Liver (tissue), 8 donors: ENCODE measurements at regions not wholly inside any gene's neighbourhood (a gene's known extent, or its start where the extent isn't known, plus 50 kb on each side); places are given as distances from the start of the nearest gene placed in this dataset.

ENCODE experiments used
- DNase-seq: peaks from one replicate; pipeline ENCODE4 v3.0.0-alpha.2; 2017; ENCODE audit warnings: low spot score
- H3K27ac ChIP-seq, 2 donors: one replicate each; pipeline ENCODE4 v1.7.0; 2013; ENCODE audit warnings: inconsistent platforms in 2 of 2, low read length in 2 of 2, control low read depth in 1 of 2, low read depth in 1 of 2, mild to moderate bottlenecking in 1 of 2
- H3K27me3 ChIP-seq, 4 donors: one replicate each; pipeline versions ENCODE4 v1.6.1 to v1.7.0; 2013; ENCODE audit warnings: low read length in 3 of 4, inconsistent platforms in 1 of 4, mild to moderate bottlenecking in 1 of 4, moderate library complexity in 1 of 4; ENCODE audit not compliant: control insufficient read depth in 4 of 4, insufficient read depth in 4 of 4
- H3K36me3 ChIP-seq, 4 donors: one replicate each; pipeline versions ENCODE4 v1.6.1 to v1.7.0; 2013; ENCODE audit warnings: low read length in 3 of 4, mild to moderate bottlenecking in 3 of 4, low read depth in 1 of 4, moderate library complexity in 1 of 4; ENCODE audit not compliant: control insufficient read depth in 4 of 4, insufficient read depth in 3 of 4
- H3K4me1 ChIP-seq, 4 donors: one replicate each; pipeline versions ENCODE4 v1.6.1 to v1.7.0; 2013; ENCODE audit warnings: low read length in 3 of 4, mild to moderate bottlenecking in 3 of 4, moderate library complexity in 1 of 4; ENCODE audit not compliant: control insufficient read depth in 4 of 4, insufficient read depth in 4 of 4
- H3K4me3 ChIP-seq, 3 donors: one replicate each; pipeline versions ENCODE4 v1.6.1 to v1.7.0; 2013; ENCODE audit warnings: low read length in 3 of 3, control low read depth in 1 of 3, low read depth in 1 of 3, mild to moderate bottlenecking in 1 of 3
- H3K9ac ChIP-seq, 2 donors: one replicate each; pipeline ENCODE4 v1.7.0; 2013; ENCODE audit warnings: low read length in 2 of 2, mild to moderate bottlenecking in 2 of 2, moderate library complexity in 2 of 2, control low read depth in 1 of 2, low read depth in 1 of 2
- H3K9me3 ChIP-seq, 4 donors: one replicate each; pipeline versions ENCODE4 v1.6.1 to v1.7.0; 2013; ENCODE audit warnings: low read length in 3 of 4; ENCODE audit not compliant: control insufficient read depth in 4 of 4
- ATF3 ChIP-seq: IDR thresholded peaks from 2 replicates; pipeline ENCODE4 v1.6.1; 2016; ENCODE audit warnings: antibody characterized with exemption
- EGR1 ChIP-seq, 2 donors: IDR thresholded peaks; 2 replicates each; pipeline ENCODE4 v1.6.1; 2016 to 2018; ENCODE audit warnings: antibody characterized with exemption in 2 of 2, low read depth in 2 of 2
- FOXA2 ChIP-seq: IDR thresholded peaks from 2 replicates; pipeline ENCODE4 v1.6.1; 2016; ENCODE audit warnings: antibody characterized with exemption
- GABPA ChIP-seq, 2 donors: IDR thresholded peaks in 1 of 2; conservative IDR thresholded peaks in 1 of 2; 2 replicates each; pipeline ENCODE4 v1.6.1; 2016; ENCODE audit warnings: antibody characterized with exemption in 2 of 2, mild to moderate bottlenecking in 1 of 2, moderate library complexity in 1 of 2
- HNF4A ChIP-seq, 2 donors: conservative IDR thresholded peaks; 2 replicates each; pipeline ENCODE4 v1.6.1; 2016; ENCODE audit warnings: antibody characterized with exemption in 2 of 2, mild to moderate bottlenecking in 2 of 2
- HNF4G ChIP-seq: IDR thresholded peaks from 2 replicates; pipeline ENCODE4 v1.6.1; 2016; ENCODE audit warnings: antibody characterized with exemption
- JUND ChIP-seq, 2 donors: IDR thresholded peaks; 2 replicates each; pipeline ENCODE4 v1.6.1; 2016; ENCODE audit warnings: antibody characterized with exemption in 2 of 2
- NR2F2 ChIP-seq: IDR thresholded peaks from 2 replicates; pipeline ENCODE4 v1.6.1; 2016; ENCODE audit warnings: antibody characterized with exemption
- RAD21 ChIP-seq, 2 donors: IDR thresholded peaks; 2 replicates each; pipeline ENCODE4 v1.6.1; 2016; ENCODE audit warnings: antibody characterized with exemption in 2 of 2, mild to moderate bottlenecking in 2 of 2
- RXRA ChIP-seq, 2 donors: IDR thresholded peaks; 2 replicates each; pipeline ENCODE4 v1.6.1; 2017 to 2018; ENCODE audit warnings: antibody characterized with exemption in 2 of 2, mild to moderate bottlenecking in 1 of 2
- SP1 ChIP-seq: IDR thresholded peaks from 2 replicates; pipeline ENCODE4 v1.6.1; 2018; ENCODE audit warnings: antibody characterized with exemption, mild to moderate bottlenecking
- TAF1 ChIP-seq: conservative IDR thresholded peaks from 2 replicates; pipeline ENCODE4 v1.6.1; 2016; ENCODE audit warnings: antibody characterized with exemption, mild to moderate bottlenecking
- YY1 ChIP-seq: IDR thresholded peaks from 2 replicates; pipeline ENCODE4 v1.6.1; 2016; ENCODE audit warnings: antibody characterized with exemption, mild to moderate bottlenecking
- ZBTB33 ChIP-seq: IDR thresholded peaks from 2 replicates; pipeline ENCODE4 v1.6.1; 2016; ENCODE audit warnings: antibody characterized with exemption
- WGBS: extraction: QIAGEN DNeasy Blood & Tissue Kit; methylation state at CpG from one replicate; pipeline ENCODE4 v1.1.7; 2013; 5-methylcytosine and 5-hydroxymethylcytosine counted together
- TF ChIP-seq, protein P1 (sequence below): IDR thresholded peaks from 2 replicates; pipeline ENCODE4 v1.6.1; 2016; ENCODE audit warnings: antibody characterized with exemption, mild to moderate bottlenecking
- TF ChIP-seq, protein P2 (sequence below): fragments of 150-350 bp; IDR thresholded peaks from 2 replicates; pipeline ENCODE4 v1.5.1; 2017; ENCODE audit warnings: improper control_type of control experiment, low read depth, low read length; ENCODE audit not compliant: missing input control
- donor health status: healthy.
- donor health status: healthy.
- donor health status: healthy.
- donor health status: healthy.
- donor health status: healthy.

DNA sequence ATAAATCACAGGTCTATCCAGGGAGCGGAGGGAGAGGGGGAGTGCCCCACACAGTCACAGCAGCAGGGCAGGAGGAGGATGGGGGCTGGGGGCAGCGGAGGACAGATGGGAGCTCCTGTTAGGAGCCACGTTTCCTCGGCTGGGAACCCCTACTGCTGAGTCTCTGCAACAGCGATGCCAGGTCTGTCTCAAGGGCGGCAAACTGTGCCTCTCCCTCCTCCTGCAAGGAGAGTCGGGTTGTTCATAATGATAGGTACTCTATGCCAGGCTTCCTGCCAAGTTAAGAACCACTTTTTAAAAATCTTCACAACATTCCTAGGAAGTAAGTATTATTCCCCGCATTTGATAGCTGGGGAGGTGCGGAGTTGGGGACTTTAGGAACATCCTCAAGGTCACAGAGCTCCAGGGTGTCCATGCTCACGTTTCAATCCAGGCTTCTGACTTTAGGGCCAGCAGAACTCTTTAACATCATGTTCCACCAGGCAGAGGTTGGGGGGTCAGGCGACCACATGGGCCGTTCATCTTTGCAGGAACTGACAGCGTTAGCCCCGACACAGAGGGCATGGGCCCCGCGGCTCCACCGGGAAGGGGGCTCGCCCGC is 98.3 kb upstream of the MAML3 start:
- Histone ChIP-seq H3K27ac (peak overlapping the region; percentile 79 to 86), H3K27me3 (no peaks in the 10 kb centered on the region), H3K4me3 (peak overlapping the region in 2 of 3 donors; percentile 64 to 74), H3K9me3 (no peaks in the 10 kb centered on the region), H3K4me1 (peaks cover 0 to 4% (median 2%) of the 10 kb centered on the region in 4 donors), H3K9ac (peak overlapping the region; percentile 21 to 68), H3K36me3 (no peaks in the 10 kb centered on the region)
- no peak for DNase-seq
- no peak for TF ChIP-seq RXRA (IDR thresholded peaks at IDR 0.05)
- WGBS, result 36% methylated on average over 19 of the region's 19 CpGs

GRCh38 chr4:140251571-140251970 is 97.6 kb upstream of the MAML3 start:
- peaks cover 0 to 4% (median 2%) of the 10 kb centered on the region in 4 donors for H3K4me1 ChIP-seq
- H3K4me3 ChIP-seq, result no peak overlapping the region
- no peaks in the 10 kb centered on the region for H3K9me3 ChIP-seq
- H3K36me3 ChIP-seq, result no peaks in the 10 kb centered on the region
- 91% methylated on average over 5 of the region's 5 CpGs for WGBS
- no peak overlapping the region for H3K27ac ChIP-seq
- H3K9ac ChIP-seq, result no peak overlapping the region
- no peaks in the 10 kb centered on the region for H3K27me3 ChIP-seq
- DNase-seq, result no peak
- TF ChIP-seq YY1, result no peak
- TF ChIP-seq SP1, result no peak
- no peak for TF ChIP-seq FOXA2
- no peak for TF ChIP-seq GABPA (IDR thresholded peaks at IDR 0.05 in 1 of 2, conservative IDR thresholded peaks at IDR 0.05 in 1 of 2)
- no peak for TF ChIP-seq TAF1
- TF ChIP-seq, protein P1, sequence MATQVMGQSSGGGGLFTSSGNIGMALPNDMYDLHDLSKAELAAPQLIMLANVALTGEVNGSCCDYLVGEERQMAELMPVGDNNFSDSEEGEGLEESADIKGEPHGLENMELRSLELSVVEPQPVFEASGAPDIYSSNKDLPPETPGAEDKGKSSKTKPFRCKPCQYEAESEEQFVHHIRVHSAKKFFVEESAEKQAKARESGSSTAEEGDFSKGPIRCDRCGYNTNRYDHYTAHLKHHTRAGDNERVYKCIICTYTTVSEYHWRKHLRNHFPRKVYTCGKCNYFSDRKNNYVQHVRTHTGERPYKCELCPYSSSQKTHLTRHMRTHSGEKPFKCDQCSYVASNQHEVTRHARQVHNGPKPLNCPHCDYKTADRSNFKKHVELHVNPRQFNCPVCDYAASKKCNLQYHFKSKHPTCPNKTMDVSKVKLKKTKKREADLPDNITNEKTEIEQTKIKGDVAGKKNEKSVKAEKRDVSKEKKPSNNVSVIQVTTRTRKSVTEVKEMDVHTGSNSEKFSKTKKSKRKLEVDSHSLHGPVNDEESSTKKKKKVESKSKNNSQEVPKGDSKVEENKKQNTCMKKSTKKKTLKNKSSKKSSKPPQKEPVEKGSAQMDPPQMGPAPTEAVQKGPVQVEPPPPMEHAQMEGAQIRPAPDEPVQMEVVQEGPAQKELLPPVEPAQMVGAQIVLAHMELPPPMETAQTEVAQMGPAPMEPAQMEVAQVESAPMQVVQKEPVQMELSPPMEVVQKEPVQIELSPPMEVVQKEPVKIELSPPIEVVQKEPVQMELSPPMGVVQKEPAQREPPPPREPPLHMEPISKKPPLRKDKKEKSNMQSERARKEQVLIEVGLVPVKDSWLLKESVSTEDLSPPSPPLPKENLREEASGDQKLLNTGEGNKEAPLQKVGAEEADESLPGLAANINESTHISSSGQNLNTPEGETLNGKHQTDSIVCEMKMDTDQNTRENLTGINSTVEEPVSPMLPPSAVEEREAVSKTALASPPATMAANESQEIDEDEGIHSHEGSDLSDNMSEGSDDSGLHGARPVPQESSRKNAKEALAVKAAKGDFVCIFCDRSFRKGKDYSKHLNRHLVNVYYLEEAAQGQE, result no peak
- no peak for TF ChIP-seq ATF3

- no peak overlapping the region for H3K9ac ChIP-seq
- 94% methylated on average over 4 of the region's 4 CpGs for WGBS
- DNase-seq, result no peak
- H3K27ac ChIP-seq, result no peak overlapping the region
- peaks cover 0 to 4% (median 2%) of the 10 kb centered on the region in 4 donors for H3K4me1 ChIP-seq
- H3K4me3 ChIP-seq, result no peak overlapping the region
- H3K36me3 ChIP-seq, result no peaks in the 10 kb centered on the region
- no peaks in the 10 kb centered on the region for H3K27me3 ChIP-seq
- no peaks in the 10 kb centered on the region for H3K9me3 ChIP-seq
- TF ChIP-seq RAD21 (IDR thresholded peaks at IDR 0.05) (peak in 1 of 2 donors; percentile 65), SP1 (peak; percentile 85), FOXA2 (no peak), ZBTB33 (no peak), NR2F2 (no peak), ATF3 (peak; percentile 63), JUND (IDR thresholded peaks at IDR 0.05) (no peak), GABPA (IDR thresholded peaks at IDR 0.05 in 1 of 2, conservative IDR thresholded peaks at IDR 0.05 in 1 of 2) (no peak), HNF4A (conservative IDR thresholded peaks at IDR 0.05) (peak in 1 of 2 donors; percentile 53), EGR1 (IDR thresholded peaks at IDR 0.05; ENCODE audit: low read depth in 2 of 2) (no peak), HNF4G (no peak)
- TF ChIP-seq, protein P2, sequence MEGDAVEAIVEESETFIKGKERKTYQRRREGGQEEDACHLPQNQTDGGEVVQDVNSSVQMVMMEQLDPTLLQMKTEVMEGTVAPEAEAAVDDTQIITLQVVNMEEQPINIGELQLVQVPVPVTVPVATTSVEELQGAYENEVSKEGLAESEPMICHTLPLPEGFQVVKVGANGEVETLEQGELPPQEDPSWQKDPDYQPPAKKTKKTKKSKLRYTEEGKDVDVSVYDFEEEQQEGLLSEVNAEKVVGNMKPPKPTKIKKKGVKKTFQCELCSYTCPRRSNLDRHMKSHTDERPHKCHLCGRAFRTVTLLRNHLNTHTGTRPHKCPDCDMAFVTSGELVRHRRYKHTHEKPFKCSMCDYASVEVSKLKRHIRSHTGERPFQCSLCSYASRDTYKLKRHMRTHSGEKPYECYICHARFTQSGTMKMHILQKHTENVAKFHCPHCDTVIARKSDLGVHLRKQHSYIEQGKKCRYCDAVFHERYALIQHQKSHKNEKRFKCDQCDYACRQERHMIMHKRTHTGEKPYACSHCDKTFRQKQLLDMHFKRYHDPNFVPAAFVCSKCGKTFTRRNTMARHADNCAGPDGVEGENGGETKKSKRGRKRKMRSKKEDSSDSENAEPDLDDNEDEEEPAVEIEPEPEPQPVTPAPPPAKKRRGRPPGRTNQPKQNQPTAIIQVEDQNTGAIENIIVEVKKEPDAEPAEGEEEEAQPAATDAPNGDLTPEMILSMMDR, result no peak
These were observed 97.1 kb upstream of the MAML3 start for GRCh38 chr4:140250989-140251552.
